OCI-LY3 (cell line): ENCODE measurements at regions not wholly inside any gene's neighbourhood (a gene's known extent, or its start where the extent isn't known, plus 50 kb on each side); places are given as distances from the start of the nearest gene placed in this dataset.

ENCODE experiments used
- H2AFZ ChIP-seq: fragments of 200-600, 300-600 bp; shearing (Covaris generic); 2 replicates; pipeline ENCODE4 v1.6.0; 2014; ENCODE audit warnings: antibody characterized with exemption, low read depth, low read length
- H3K27ac ChIP-seq: fragments of 200-600, 300-600 bp; sonication (generic); 2 replicates; pipeline ENCODE4 v1.5.1; 2014; ENCODE audit warnings: mild to moderate bottlenecking, low read length, moderate library complexity, mixed read lengths
- H3K27me3 ChIP-seq: fragments of 200-600, 300-600 bp; sonication (generic); 2 replicates; pipeline ENCODE4 v1.6.1; 2014; ENCODE audit warnings: low read depth, low read length, mixed read lengths
- H3K36me3 ChIP-seq: fragments of 200-600, 300-600 bp; sonication (generic); replicated peaks from 2 replicates; pipeline ENCODE3; 2014; ENCODE audit warnings: low read depth, low read length, mixed read lengths
- H3K4me1 ChIP-seq: fragments of 300-600, 200-600 bp; sonication (generic); 2 replicates; pipeline ENCODE4 v1.6.1; 2014; ENCODE audit warnings: low read length, mixed read lengths
- H3K4me2 ChIP-seq: fragments of 200-600, 300-600 bp; sonication (generic); 2 replicates; pipeline ENCODE4 v1.6.1; 2014; ENCODE audit warnings: low read length, mixed read lengths
- H3K4me3 ChIP-seq: fragments of 300-600, 200-600 bp; sonication (generic); 2 replicates; pipeline ENCODE4 v1.5.1; 2014; ENCODE audit warnings: antibody characterized with exemption, mild to moderate bottlenecking, low read length, moderate library complexity
- H3K79me2 ChIP-seq: fragments of 300-600, 200-600 bp; shearing (Covaris generic); 2 replicates; pipeline ENCODE4 v1.6.1; 2014; ENCODE audit warnings: mild to moderate bottlenecking, low read length, mixed read lengths
- H3K9ac ChIP-seq: fragments of 300-600, 200-600 bp; shearing (Covaris generic); 2 replicates; pipeline ENCODE4 v1.6.0; 2014; ENCODE audit warnings: mild to moderate bottlenecking, low read length, moderate library complexity
- H3K9me3 ChIP-seq: fragments of 200-600, 300-600 bp; shearing (Covaris generic); 2 replicates; pipeline ENCODE4 v1.6.1; 2014; ENCODE audit warnings: low read length, mixed read lengths; ENCODE audit not compliant: insufficient read depth
- H4K20me1 ChIP-seq: fragments of 200-600, 300-600 bp; sonication (generic); 2 replicates; pipeline ENCODE4 v1.6.1; 2016; ENCODE audit warnings: low read length, mixed read lengths; ENCODE audit not compliant: insufficient read depth
- CTCF ChIP-seq: fragments of 200-600, 300-600 bp; sonication (generic); IDR thresholded peaks from 2 replicates; pipeline ENCODE4 v1.5.1; 2014; ENCODE audit warnings: antibody characterized with exemption, low read length, low read depth
- EZH2phosphoT487 ChIP-seq: fragments of 200-600 bp; shearing (Covaris generic); IDR thresholded peaks from 2 replicates; pipeline ENCODE4 v1.6.1; 2018; ENCODE audit warnings: antibody characterized with exemption, mixed run types, low read depth

- no peaks in the 10 kb centered on the region for H3K79me2 ChIP-seq
- H2AFZ ChIP-seq = no peak overlapping the region
- H3K9ac ChIP-seq = no peak overlapping the region
- no peak overlapping the region for H3K4me3 ChIP-seq
- H3K27me3 ChIP-seq = peaks cover 15% of the 10 kb centered on the region; the same call in 1 of the 2 replicates
- no peak overlapping the region for H3K4me2 ChIP-seq
- no peak overlapping the region for H3K27ac ChIP-seq
- no peaks in the 10 kb centered on the region for H3K36me3 ChIP-seq
- H3K4me1 ChIP-seq = peaks cover 18% of the 10 kb centered on the region
- no peaks in the 10 kb centered on the region for H3K9me3 ChIP-seq
- H4K20me1 ChIP-seq = no peaks in the 10 kb centered on the region
- no peak for TF ChIP-seq CTCF
- no peak for TF ChIP-seq EZH2phosphoT487
Measured at GRCh38 chr4:81754169-81754568, 282.5 kb upstream of the RASGEF1B start.

- TF ChIP-seq CTCF (no peak), EZH2phosphoT487 (no peak)
- Histone ChIP-seq H4K20me1 (no peaks in the 10 kb centered on the region), H3K4me1 (peaks cover 1% of the 10 kb centered on the region), H3K27ac (no peak overlapping the region), H3K79me2 (no peaks in the 10 kb centered on the region), H3K9ac (no peak overlapping the region), H2AFZ (no peak overlapping the region), H3K4me2 (no peak overlapping the region), H3K36me3 (no peaks in the 10 kb centered on the region), H3K4me3 (no peak overlapping the region), H3K27me3 (peaks cover 15% of the 10 kb centered on the region; the same call in 1 of the 2 replicates), H3K9me3 (no peaks in the 10 kb centered on the region)
Measured at GRCh38 chr4:81751531-81752289, 280.0 kb upstream of the RASGEF1B start.

- no peak for TF ChIP-seq CTCF
- H3K4me2 ChIP-seq = no peak overlapping the region
- H3K36me3 ChIP-seq = no peaks in the 10 kb centered on the region
- H3K4me1 ChIP-seq = no peaks in the 10 kb centered on the region
- no peaks in the 10 kb centered on the region for H3K79me2 ChIP-seq
- H4K20me1 ChIP-seq = no peaks in the 10 kb centered on the region
- H3K9ac ChIP-seq = no peak overlapping the region
- no peak overlapping the region for H3K27ac ChIP-seq
- H3K27me3 ChIP-seq = peaks cover 15% of the 10 kb centered on the region; the same call in 1 of the 2 replicates
- H3K4me3 ChIP-seq = no peak overlapping the region
- H3K9me3 ChIP-seq = no peaks in the 10 kb centered on the region
- H2AFZ ChIP-seq = no peak overlapping the region
Measured at GRCh38 chr4:81747242-81747930, 275.7 kb upstream of the RASGEF1B start.

GRCh38 chr4:81746773-81747172 lies 275.1 kb upstream of the RASGEF1B start:
- no peaks in the 10 kb centered on the region for H3K4me1 ChIP-seq
- H3K9ac ChIP-seq = no peak overlapping the region
- TF ChIP-seq EZH2phosphoT487 (no peak), CTCF (no peak)
- no peak overlapping the region for H3K4me2 ChIP-seq
- H3K27me3 ChIP-seq = peaks cover 15% of the 10 kb centered on the region; the same call in 1 of the 2 replicates
- H3K9me3 ChIP-seq = no peaks in the 10 kb centered on the region
- no peaks in the 10 kb centered on the region for H3K36me3 ChIP-seq
- no peak overlapping the region for H3K4me3 ChIP-seq
- H2AFZ ChIP-seq = no peak overlapping the region
- H3K27ac ChIP-seq = no peak overlapping the region
- no peaks in the 10 kb centered on the region for H3K79me2 ChIP-seq
- no peaks in the 10 kb centered on the region for H4K20me1 ChIP-seq
